SU-DHL-6 (cell line): ENCODE measurements at regions not wholly inside any gene's neighbourhood (a gene's known extent, or its start where the extent isn't known, plus 50 kb on each side); places are given as distances from the start of the nearest gene placed in this dataset.

ENCODE experiments used
- CTCF ChIP-seq: fragments of 200-600 bp; sonication (generic); IDR thresholded peaks from one replicate; pipeline ENCODE4 v1.5.1; 2017; ENCODE audit warnings: antibody characterized with exemption, mild to moderate bottlenecking, low read length, moderate library complexity; ENCODE audit not compliant: insufficient read depth, poor library complexity, severe bottlenecking
- EZH2phosphoT487 ChIP-seq: fragments of 200-600 bp; sonication (generic), shearing (Covaris generic); conservative IDR thresholded peaks from 2 replicates; pipeline ENCODE4 v1.6.1; 2018; ENCODE audit warnings: mild to moderate bottlenecking, antibody characterized with exemption, low read length, moderate library complexity, mixed read lengths

GRCh38 chr1:244224487-244225430 lies 173.7 kb downstream of the ZBTB18 start:
- TF ChIP-seq CTCF = no peak
- no peak for TF ChIP-seq EZH2phosphoT487
